Liver (tissue), 3 donors: ENCODE measurements at regions not wholly inside any gene's neighbourhood (a gene's known extent, or its start where the extent isn't known, plus 50 kb on each side); places are given as distances from the start of the nearest gene placed in this dataset.

ENCODE experiments used
- EGR1 ChIP-seq, 2 donors: IDR thresholded peaks; 2 replicates each; pipeline ENCODE4 v1.6.1; 2016 to 2018; ENCODE audit warnings: antibody characterized with exemption in 2 of 2, low read depth in 2 of 2
- FOXA1 ChIP-seq: IDR thresholded peaks from 2 replicates; pipeline ENCODE4 v1.6.1; 2016; ENCODE audit warnings: antibody characterized with exemption
- JUND ChIP-seq, 2 donors: IDR thresholded peaks; 2 replicates each; pipeline ENCODE4 v1.6.1; 2016; ENCODE audit warnings: antibody characterized with exemption in 2 of 2
- TF ChIP-seq, protein P1 (sequence below): IDR thresholded peaks from 2 replicates; pipeline ENCODE4 v1.6.1; 2016; ENCODE audit warnings: antibody characterized with exemption
- TF ChIP-seq, protein P2 (sequence below): fragments of 150-350 bp; IDR thresholded peaks from 2 replicates; pipeline ENCODE4 v1.5.1; 2017; ENCODE audit warnings: improper control_type of control experiment, low read depth, low read length; ENCODE audit not compliant: missing input control
- TF ChIP-seq, protein P3 (sequence below): IDR thresholded peaks from 2 replicates; pipeline ENCODE4 v1.6.1; 2016; ENCODE audit warnings: antibody characterized with exemption
- TF ChIP-seq, protein P4 (sequence below): IDR thresholded peaks from 2 replicates; pipeline ENCODE4 v1.6.1; 2016; ENCODE audit warnings: antibody characterized with exemption
- donor health status: healthy.
- donor health status: healthy.

DNA sequence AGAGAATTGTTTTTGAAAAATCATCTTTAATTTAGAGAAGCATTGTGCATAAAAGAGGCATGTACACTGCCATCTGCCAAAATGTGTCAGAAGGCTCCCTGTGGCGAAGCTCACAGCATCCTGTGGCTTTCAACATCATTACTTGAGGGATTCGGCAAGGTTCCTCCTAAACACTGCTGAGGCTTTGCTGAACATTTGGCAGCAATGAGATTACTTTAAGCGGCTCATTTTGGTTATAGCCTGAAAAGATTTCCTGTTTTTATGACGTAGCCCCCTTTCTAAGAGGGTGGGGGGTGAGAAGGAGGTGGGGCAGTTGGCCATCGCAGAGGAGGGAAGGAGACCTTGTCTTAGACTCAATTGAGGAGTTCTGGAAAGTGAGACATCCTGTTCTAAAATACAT, 469.4 kb downstream of the RASEF start:
- TF ChIP-seq, protein P1, sequence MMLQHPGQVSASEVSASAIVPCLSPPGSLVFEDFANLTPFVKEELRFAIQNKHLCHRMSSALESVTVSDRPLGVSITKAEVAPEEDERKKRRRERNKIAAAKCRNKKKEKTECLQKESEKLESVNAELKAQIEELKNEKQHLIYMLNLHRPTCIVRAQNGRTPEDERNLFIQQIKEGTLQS = no peak
- no peak for TF ChIP-seq JUND (IDR thresholded peaks at IDR 0.05)
- TF ChIP-seq, protein P2, sequence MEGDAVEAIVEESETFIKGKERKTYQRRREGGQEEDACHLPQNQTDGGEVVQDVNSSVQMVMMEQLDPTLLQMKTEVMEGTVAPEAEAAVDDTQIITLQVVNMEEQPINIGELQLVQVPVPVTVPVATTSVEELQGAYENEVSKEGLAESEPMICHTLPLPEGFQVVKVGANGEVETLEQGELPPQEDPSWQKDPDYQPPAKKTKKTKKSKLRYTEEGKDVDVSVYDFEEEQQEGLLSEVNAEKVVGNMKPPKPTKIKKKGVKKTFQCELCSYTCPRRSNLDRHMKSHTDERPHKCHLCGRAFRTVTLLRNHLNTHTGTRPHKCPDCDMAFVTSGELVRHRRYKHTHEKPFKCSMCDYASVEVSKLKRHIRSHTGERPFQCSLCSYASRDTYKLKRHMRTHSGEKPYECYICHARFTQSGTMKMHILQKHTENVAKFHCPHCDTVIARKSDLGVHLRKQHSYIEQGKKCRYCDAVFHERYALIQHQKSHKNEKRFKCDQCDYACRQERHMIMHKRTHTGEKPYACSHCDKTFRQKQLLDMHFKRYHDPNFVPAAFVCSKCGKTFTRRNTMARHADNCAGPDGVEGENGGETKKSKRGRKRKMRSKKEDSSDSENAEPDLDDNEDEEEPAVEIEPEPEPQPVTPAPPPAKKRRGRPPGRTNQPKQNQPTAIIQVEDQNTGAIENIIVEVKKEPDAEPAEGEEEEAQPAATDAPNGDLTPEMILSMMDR = no peak
- TF ChIP-seq, protein P3, sequence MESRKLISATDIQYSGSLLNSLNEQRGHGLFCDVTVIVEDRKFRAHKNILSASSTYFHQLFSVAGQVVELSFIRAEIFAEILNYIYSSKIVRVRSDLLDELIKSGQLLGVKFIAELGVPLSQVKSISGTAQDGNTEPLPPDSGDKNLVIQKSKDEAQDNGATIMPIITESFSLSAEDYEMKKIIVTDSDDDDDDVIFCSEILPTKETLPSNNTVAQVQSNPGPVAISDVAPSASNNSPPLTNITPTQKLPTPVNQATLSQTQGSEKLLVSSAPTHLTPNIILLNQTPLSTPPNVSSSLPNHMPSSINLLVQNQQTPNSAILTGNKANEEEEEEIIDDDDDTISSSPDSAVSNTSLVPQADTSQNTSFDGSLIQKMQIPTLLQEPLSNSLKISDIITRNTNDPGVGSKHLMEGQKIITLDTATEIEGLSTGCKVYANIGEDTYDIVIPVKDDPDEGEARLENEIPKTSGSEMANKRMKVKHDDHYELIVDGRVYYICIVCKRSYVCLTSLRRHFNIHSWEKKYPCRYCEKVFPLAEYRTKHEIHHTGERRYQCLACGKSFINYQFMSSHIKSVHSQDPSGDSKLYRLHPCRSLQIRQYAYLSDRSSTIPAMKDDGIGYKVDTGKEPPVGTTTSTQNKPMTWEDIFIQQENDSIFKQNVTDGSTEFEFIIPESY = no peak
- TF ChIP-seq FOXA1 = no peak
- TF ChIP-seq EGR1 (IDR thresholded peaks at IDR 0.05; ENCODE audit: low read depth in 2 of 2) = no peak
- TF ChIP-seq, protein P4, sequence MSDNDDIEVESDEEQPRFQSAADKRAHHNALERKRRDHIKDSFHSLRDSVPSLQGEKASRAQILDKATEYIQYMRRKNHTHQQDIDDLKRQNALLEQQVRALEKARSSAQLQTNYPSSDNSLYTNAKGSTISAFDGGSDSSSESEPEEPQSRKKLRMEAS = no peak
